GM12865 (cell line): ENCODE measurements at regions not wholly inside any gene's neighbourhood (a gene's known extent, or its start where the extent isn't known, plus 50 kb on each side); places are given as distances from the start of the nearest gene placed in this dataset.

Experiments used
- DNase-seq: peaks from one replicate; pipeline ENCODE4 v3.0.0; 2010; ENCODE audit warnings: low read depth
- H3K4me3 ChIP-seq: 2 replicates; pipeline ENCODE4 v1.5.1; 2011; ENCODE audit warnings: mild to moderate bottlenecking, low read depth, low read length, control low read depth
- TF ChIP-seq, protein P1 (sequence below): IDR thresholded peaks from 2 replicates; pipeline ENCODE4 v1.5.1; 2011; ENCODE audit warnings: low read length, control low read depth, low read depth, inconsistent platforms; ENCODE audit not compliant: insufficient read depth; ENCODE audit errors: missing control alignments

GRCh38 chr9:109910671-109911518 is 130.9 kb downstream of the PALM2AKAP2 start:
- TF ChIP-seq, protein P1, sequence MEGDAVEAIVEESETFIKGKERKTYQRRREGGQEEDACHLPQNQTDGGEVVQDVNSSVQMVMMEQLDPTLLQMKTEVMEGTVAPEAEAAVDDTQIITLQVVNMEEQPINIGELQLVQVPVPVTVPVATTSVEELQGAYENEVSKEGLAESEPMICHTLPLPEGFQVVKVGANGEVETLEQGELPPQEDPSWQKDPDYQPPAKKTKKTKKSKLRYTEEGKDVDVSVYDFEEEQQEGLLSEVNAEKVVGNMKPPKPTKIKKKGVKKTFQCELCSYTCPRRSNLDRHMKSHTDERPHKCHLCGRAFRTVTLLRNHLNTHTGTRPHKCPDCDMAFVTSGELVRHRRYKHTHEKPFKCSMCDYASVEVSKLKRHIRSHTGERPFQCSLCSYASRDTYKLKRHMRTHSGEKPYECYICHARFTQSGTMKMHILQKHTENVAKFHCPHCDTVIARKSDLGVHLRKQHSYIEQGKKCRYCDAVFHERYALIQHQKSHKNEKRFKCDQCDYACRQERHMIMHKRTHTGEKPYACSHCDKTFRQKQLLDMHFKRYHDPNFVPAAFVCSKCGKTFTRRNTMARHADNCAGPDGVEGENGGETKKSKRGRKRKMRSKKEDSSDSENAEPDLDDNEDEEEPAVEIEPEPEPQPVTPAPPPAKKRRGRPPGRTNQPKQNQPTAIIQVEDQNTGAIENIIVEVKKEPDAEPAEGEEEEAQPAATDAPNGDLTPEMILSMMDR, result no peak
- DNase-seq, result no peak
- H3K4me3 ChIP-seq, result no peak overlapping the region

DNA sequence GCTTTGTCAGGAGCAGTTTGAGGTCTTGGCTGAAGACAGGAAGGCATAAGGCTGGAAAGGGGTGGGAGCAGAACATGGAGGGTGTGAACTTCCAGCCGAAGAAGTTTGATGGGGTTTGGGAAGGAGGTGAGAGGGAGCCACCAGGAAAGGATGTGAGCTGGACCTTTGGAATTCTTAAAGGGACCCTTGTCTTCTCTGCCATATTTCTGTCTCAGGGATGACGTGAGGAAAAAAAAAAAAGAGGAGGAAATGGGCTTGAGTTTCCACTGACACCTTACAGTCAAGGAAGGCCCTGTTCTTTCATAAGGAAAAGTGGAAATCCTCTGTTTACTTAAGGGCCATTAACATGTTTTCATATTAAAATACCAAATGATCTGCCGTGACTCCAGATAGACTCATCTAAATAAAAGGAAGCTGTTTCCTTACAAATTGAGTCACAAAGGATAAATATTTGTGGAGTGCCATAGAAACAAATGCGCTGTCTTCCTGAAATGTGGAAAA is 132.1 kb downstream of the PALM2AKAP2 start:
- TF ChIP-seq, protein P1, result no peak
- no peak for DNase-seq
- H3K4me3 ChIP-seq, result no peak overlapping the region

DNA sequence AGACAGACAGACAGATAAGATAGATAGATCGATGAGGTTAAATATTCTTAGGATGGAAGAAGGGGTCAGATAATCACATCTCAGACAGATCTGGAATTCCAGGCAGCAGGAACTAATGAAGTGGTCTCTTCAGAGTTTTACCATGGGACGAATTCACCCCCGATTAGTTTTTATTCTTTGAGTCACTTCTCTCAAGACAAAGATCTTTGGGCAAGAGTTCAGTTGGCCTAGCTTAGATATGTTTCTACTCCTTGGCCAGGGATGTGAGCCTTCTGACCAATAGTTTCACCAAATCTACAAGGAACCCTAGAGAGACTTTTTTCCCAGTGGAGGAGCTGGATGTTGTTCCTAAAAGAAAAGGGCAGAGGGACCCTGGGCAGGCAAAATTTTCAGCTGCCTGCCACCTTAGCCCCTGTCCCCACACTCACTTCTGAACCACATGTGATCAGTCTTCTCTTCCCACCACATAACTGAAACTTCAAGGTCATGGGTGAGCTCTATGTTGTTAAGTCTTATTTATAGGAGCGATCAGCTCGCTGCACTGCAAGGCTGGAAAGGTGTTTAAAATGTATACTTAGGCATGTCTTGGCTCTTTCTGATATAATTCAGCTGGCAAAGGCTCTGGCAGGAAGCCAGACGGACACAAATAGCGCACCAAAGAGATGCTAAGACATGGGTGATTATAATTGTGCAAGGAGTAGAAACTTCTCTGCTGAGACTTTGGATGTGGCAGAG is 132.9 kb downstream of the PALM2AKAP2 start:
- peak; percentile 54 for DNase-seq
- TF ChIP-seq, protein P1, result no peak
- no peak overlapping the region for H3K4me3 ChIP-seq

- no peak overlapping the region for H3K4me3 ChIP-seq
- TF ChIP-seq, protein P1, result no peak
- DNase-seq, result no peak
Observed at GRCh38 chr9:109913461-109913810, 133.4 kb downstream of the PALM2AKAP2 start.

GRCh38 chr9:109914280-109915027 is 134.5 kb downstream of the PALM2AKAP2 start:
- peak; percentile 84 for DNase-seq
- TF ChIP-seq, protein P1, result no peak
- H3K4me3 ChIP-seq, result no peak overlapping the region

DNA sequence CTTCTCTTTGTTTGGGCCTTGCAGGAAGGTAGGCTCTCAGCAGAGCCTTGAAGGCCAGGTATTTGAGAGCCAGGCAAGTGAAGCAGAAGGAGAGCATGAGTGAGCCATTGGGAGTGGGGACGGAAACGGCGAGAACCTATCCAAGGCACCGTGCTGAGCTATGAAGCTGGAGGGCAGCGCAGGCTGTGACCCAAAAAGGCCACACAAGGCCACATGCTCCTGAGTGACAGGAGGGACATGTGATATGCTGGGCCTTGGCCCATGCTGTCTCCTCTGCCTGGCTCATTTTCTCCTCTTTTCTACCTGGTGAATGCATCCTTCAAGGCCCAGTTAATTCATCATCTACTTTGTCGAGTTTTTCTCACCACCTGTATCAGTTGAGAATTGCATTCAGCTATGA is 136.3 kb downstream of the PALM2AKAP2 start:
- no peak overlapping the region for H3K4me3 ChIP-seq
- no peak for DNase-seq
- TF ChIP-seq, protein P1, result no peak
